Neural progenitor cell (in vitro differentiated cells): ENCODE measurements at regions not wholly inside any gene's neighbourhood (a gene's known extent, or its start where the extent isn't known, plus 50 kb on each side); places are given as distances from the start of the nearest gene placed in this dataset.

Experiments
- DNase-seq: peaks from one replicate; pipeline ENCODE4 v3.0.0-alpha.2; 2016; ENCODE audit warnings: low spot score
- H2AFZ ChIP-seq: fragments of 200-600 bp; sonication (generic); replicated peaks from 2 replicates; pipeline ENCODE4 v1.6.1; 2016; ENCODE audit warnings: antibody characterized with exemption
- H3F3A ChIP-seq: fragments of 200-600 bp; sonication (generic); 2 replicates; pipeline ENCODE4 v1.6.1; 2016; ENCODE audit warnings: antibody characterized with exemption, low read depth
- H3K27ac ChIP-seq: fragments of 200-600 bp; sonication (generic); 2 replicates; pipeline ENCODE4 v1.5.1; 2016; ENCODE audit warnings: mild to moderate bottlenecking
- H3K27me3 ChIP-seq: fragments of 200-600 bp; sonication (generic); 2 replicates; pipeline ENCODE4 v1.6.1; 2016; ENCODE audit warnings: mild to moderate bottlenecking, moderate library complexity
- H3K36me3 ChIP-seq: fragments of 200-600 bp; sonication (generic); 2 replicates; pipeline ENCODE4 v1.5.1; 2016
- H3K4me1 ChIP-seq: fragments of 200-600 bp; sonication (generic); 2 replicates; pipeline ENCODE4 v1.6.1; 2016; ENCODE audit warnings: mixed run types
- H3K4me2 ChIP-seq: fragments of 200-600 bp; sonication (generic); 2 replicates; pipeline ENCODE4 v1.6.1; 2016
- H3K4me3 ChIP-seq: fragments of 200-600 bp; sonication (generic); 2 replicates; pipeline ENCODE4 v1.5.1; 2016
- H3K79me2 ChIP-seq: fragments of 200-600 bp; sonication (generic); 2 replicates; pipeline ENCODE4 v1.6.1; 2016; ENCODE audit warnings: low read depth
- H3K9ac ChIP-seq: fragments of 200-600 bp; sonication (generic); 2 replicates; pipeline ENCODE4 v1.6.1; 2016
- H3K9me3 ChIP-seq: fragments of 200-600 bp; sonication (generic); 2 replicates; pipeline ENCODE4 v1.5.1; 2016; ENCODE audit warnings: low read depth
- H4K20me1 ChIP-seq: fragments of 200-600 bp; sonication (generic); 2 replicates; pipeline ENCODE4 v1.6.1; 2016; ENCODE audit warnings: low read depth
- H3K27ac Mint-ChIP-seq: 3 replicates; pipeline ENCODE4 v1.8.0; 2021; ENCODE audit warnings: mixed read lengths
- H3K27me3 Mint-ChIP-seq: 2 replicates; pipeline ENCODE4 v1.8.0; 2022; ENCODE audit warnings: low read depth, mild to moderate bottlenecking, inconsistent platforms, moderate library complexity, mixed read lengths; ENCODE audit not compliant: insufficient read depth
- H3K36me3 Mint-ChIP-seq: 3 replicates; pipeline ENCODE4 v1.8.0; 2021; ENCODE audit warnings: mixed read lengths
- H3K4me1 Mint-ChIP-seq: 3 replicates; pipeline ENCODE4 v1.8.0; 2021; ENCODE audit warnings: mixed read lengths
- H3K4me3 Mint-ChIP-seq: 3 replicates; pipeline ENCODE4 v1.8.0; 2021; ENCODE audit warnings: mild to moderate bottlenecking, moderate library complexity, mixed read lengths
- H3K9me3 Mint-ChIP-seq: 3 replicates; pipeline ENCODE4 v1.8.0; 2020; ENCODE audit warnings: mixed read lengths
- EZH2 ChIP-seq: fragments of 200-600 bp; sonication (generic); IDR thresholded peaks from 2 replicates; pipeline ENCODE4 v1.6.1; 2017; ENCODE audit warnings: antibody characterized with exemption, mild to moderate bottlenecking, moderate library complexity
- EZH2phosphoT487 ChIP-seq: fragments of 200-600 bp; sonication (generic); IDR thresholded peaks from 2 replicates; pipeline ENCODE4 v1.6.1; 2017; ENCODE audit warnings: antibody characterized with exemption
- TF ChIP-seq, protein P1 (sequence below): fragments of 200-600 bp; sonication (generic); IDR thresholded peaks from 2 replicates; pipeline ENCODE4 v1.5.1; 2017; ENCODE audit warnings: antibody characterized with exemption, mild to moderate bottlenecking

- no peaks in the 10 kb centered on the region for H4K20me1 ChIP-seq
- TF ChIP-seq EZH2, result no peak
- TF ChIP-seq, protein P1, sequence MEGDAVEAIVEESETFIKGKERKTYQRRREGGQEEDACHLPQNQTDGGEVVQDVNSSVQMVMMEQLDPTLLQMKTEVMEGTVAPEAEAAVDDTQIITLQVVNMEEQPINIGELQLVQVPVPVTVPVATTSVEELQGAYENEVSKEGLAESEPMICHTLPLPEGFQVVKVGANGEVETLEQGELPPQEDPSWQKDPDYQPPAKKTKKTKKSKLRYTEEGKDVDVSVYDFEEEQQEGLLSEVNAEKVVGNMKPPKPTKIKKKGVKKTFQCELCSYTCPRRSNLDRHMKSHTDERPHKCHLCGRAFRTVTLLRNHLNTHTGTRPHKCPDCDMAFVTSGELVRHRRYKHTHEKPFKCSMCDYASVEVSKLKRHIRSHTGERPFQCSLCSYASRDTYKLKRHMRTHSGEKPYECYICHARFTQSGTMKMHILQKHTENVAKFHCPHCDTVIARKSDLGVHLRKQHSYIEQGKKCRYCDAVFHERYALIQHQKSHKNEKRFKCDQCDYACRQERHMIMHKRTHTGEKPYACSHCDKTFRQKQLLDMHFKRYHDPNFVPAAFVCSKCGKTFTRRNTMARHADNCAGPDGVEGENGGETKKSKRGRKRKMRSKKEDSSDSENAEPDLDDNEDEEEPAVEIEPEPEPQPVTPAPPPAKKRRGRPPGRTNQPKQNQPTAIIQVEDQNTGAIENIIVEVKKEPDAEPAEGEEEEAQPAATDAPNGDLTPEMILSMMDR, result no peak
- TF ChIP-seq EZH2phosphoT487, result no peak
- no peaks in the 10 kb centered on the region for H3K79me2 ChIP-seq
- no peaks in the 10 kb centered on the region for H3K4me1 Mint-ChIP-seq
- no peak overlapping the region for H3K4me3 Mint-ChIP-seq
- H3K27me3 ChIP-seq, result no peaks in the 10 kb centered on the region
- no peak overlapping the region for H3K4me3 ChIP-seq
- H3K9me3 ChIP-seq, result no peaks in the 10 kb centered on the region
- no peak overlapping the region for H2AFZ ChIP-seq
- no peaks in the 10 kb centered on the region for H3K9me3 Mint-ChIP-seq
- H3K27me3 Mint-ChIP-seq, result no peaks in the 10 kb centered on the region
- H3K4me1 ChIP-seq, result peaks cover 4% of the 10 kb centered on the region
- H3K27ac Mint-ChIP-seq, result no peak overlapping the region
- DNase-seq, result no peak
- H3K36me3 Mint-ChIP-seq, result no peaks in the 10 kb centered on the region
- no peak overlapping the region for H3K27ac ChIP-seq
- no peak overlapping the region for H3K9ac ChIP-seq
- H3K36me3 ChIP-seq, result no peaks in the 10 kb centered on the region
- H3F3A ChIP-seq, result no peaks in the 10 kb centered on the region
- H3K4me2 ChIP-seq, result no peak overlapping the region
Measured at GRCh38 chr16:54689072-54689865, 241.4 kb upstream of the IRX5 start.

- no peak overlapping the region for H3K4me2 ChIP-seq
- no peak overlapping the region for H3K4me3 ChIP-seq
- no peaks in the 10 kb centered on the region for H3K36me3 Mint-ChIP-seq
- no peak overlapping the region for H3K27ac ChIP-seq
- H3K4me3 Mint-ChIP-seq, result no peak overlapping the region
- H3K36me3 ChIP-seq, result no peaks in the 10 kb centered on the region
- TF ChIP-seq EZH2phosphoT487 (no peak), EZH2 (no peak)
- TF ChIP-seq, protein P1, result no peak
- H3K9ac ChIP-seq, result no peak overlapping the region
- no peaks in the 10 kb centered on the region for H3K9me3 ChIP-seq
- H3K9me3 Mint-ChIP-seq, result no peaks in the 10 kb centered on the region
- H3K4me1 ChIP-seq, result peaks cover 4% of the 10 kb centered on the region
- H3K27me3 ChIP-seq, result no peaks in the 10 kb centered on the region
- no peak for DNase-seq
- H3K4me1 Mint-ChIP-seq, result no peaks in the 10 kb centered on the region
- no peaks in the 10 kb centered on the region for H3K27me3 Mint-ChIP-seq
- no peak overlapping the region for H3K27ac Mint-ChIP-seq
- no peak overlapping the region for H2AFZ ChIP-seq
- no peaks in the 10 kb centered on the region for H3F3A ChIP-seq
- H4K20me1 ChIP-seq, result no peaks in the 10 kb centered on the region
- H3K79me2 ChIP-seq, result no peaks in the 10 kb centered on the region
Measured at GRCh38 chr16:54688339-54688738, 242.3 kb upstream of the IRX5 start.

GRCh38 chr16:54687043-54687899 lies 243.4 kb upstream of the IRX5 start:
- no peaks in the 10 kb centered on the region for H3F3A ChIP-seq
- H3K79me2 ChIP-seq, result no peaks in the 10 kb centered on the region
- no peak overlapping the region for H3K4me2 ChIP-seq
- no peak for DNase-seq
- H3K9me3 ChIP-seq, result no peaks in the 10 kb centered on the region
- no peak overlapping the region for H3K27ac Mint-ChIP-seq
- no peak for TF ChIP-seq EZH2phosphoT487
- TF ChIP-seq, protein P1, result no peak
- no peak for TF ChIP-seq EZH2
- no peak overlapping the region for H3K27ac ChIP-seq
- no peak overlapping the region for H3K4me3 Mint-ChIP-seq
- H3K4me3 ChIP-seq, result no peak overlapping the region
- H3K27me3 Mint-ChIP-seq, result no peaks in the 10 kb centered on the region
- H3K36me3 Mint-ChIP-seq, result no peaks in the 10 kb centered on the region
- H3K27me3 ChIP-seq, result no peaks in the 10 kb centered on the region
- H3K4me1 Mint-ChIP-seq, result no peaks in the 10 kb centered on the region
- H3K36me3 ChIP-seq, result no peaks in the 10 kb centered on the region
- no peak overlapping the region for H3K9ac ChIP-seq
- no peaks in the 10 kb centered on the region for H3K9me3 Mint-ChIP-seq
- no peaks in the 10 kb centered on the region for H4K20me1 ChIP-seq
- H3K4me1 ChIP-seq, result peaks cover 4% of the 10 kb centered on the region
- no peak overlapping the region for H2AFZ ChIP-seq
